ENCODE measurements at regions not wholly inside any gene's neighbourhood (a gene's known extent, or its start where the extent isn't known, plus 50 kb on each side); places are given as distances from the start of the nearest gene placed in this dataset.

DNA sequence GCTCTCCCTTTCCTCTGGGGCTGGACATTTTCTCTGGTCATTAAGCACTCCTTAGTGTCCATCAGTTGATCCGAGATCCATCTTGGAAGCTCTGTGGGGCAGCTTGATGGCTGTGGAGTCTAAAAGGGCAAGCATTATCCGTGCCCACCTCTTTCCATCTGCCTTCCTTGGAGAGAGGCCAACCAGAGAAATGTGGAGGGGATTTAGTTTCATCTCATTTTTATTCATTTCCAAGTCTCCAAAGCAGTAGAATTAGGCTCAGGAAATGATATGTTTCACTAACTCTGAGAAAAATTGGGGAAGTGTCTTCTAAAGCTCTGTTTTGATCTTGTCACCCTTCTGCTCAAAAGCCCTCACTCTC is 95.9 kb upstream of the KLHL25 start:
- no peak for DNase-seq

DNA sequence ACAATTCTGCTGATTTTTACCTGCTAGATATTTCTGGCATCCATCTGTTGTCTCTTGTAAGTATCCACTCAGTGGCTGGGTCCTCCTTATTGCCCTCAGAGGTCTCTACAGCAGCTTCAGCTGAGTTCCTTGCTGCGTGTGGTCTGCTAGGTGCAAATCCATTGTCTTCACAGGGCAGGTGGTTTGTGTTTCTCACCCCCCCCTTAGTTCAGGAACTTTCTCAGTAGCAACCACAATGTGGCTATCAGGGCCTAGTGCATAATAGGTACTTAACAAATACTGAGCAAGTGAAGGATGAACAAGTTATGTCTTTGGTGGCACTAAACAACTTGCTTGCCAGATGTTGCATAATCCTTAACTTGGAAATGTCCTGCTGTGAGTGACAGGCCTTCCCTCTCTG is 96.7 kb upstream of the KLHL25 start:
- no peak for DNase-seq

DNA sequence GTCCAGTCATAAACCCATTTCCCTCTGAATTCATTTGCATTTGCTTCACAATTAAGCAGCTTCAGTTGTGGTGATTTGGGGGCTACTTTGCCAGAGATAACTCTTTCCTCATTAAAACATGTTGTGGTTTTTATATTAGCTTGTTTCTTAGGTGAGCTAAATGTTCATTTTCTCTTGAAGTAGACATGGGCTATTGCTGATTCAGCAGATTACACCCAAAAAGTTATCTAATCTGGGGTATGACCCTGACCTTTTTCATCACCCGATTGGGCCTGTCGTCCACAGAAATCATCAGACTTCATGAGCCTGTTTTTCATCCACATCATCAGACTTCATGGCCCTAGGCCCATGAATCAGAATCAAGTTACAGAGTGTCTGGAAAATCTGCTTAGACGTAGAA is 97.5 kb upstream of the KLHL25 start:
- no peak for DNase-seq

DNA sequence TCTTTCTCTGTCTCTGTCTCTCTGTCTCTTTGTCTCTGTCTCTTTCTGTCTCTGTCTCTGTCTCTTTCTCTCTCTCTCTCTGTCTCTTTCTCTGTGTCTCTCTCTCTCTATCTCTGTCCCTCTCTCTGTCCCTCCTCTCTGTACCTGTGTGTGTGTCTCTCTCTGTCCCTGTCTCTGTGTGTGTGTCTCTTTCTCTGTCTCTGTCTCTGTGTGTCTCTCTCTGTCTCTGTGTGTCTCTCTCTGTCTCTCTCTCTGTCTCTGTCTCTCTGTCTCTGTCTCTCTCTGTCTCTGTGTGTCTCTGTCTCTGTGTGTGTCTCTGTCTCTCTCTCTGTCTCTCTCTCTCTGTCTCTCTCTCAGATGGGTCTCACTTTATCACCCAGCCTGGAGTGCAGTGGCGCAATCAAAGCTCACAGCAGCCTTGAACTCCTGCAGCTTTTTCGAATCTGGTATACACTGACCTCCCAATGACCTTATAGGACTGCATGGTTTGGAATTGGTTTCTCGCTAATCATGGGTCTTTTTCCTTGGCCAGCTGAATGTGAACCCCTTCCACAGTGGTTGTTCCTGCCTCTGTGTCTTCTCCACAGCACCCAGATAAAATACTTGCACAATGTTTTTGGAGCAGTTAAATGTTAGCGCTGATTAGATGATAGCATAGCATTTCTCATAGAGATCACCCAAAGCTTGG is 102.6 kb upstream of the KLHL25 start:
- DNase-seq = no peak

DNA sequence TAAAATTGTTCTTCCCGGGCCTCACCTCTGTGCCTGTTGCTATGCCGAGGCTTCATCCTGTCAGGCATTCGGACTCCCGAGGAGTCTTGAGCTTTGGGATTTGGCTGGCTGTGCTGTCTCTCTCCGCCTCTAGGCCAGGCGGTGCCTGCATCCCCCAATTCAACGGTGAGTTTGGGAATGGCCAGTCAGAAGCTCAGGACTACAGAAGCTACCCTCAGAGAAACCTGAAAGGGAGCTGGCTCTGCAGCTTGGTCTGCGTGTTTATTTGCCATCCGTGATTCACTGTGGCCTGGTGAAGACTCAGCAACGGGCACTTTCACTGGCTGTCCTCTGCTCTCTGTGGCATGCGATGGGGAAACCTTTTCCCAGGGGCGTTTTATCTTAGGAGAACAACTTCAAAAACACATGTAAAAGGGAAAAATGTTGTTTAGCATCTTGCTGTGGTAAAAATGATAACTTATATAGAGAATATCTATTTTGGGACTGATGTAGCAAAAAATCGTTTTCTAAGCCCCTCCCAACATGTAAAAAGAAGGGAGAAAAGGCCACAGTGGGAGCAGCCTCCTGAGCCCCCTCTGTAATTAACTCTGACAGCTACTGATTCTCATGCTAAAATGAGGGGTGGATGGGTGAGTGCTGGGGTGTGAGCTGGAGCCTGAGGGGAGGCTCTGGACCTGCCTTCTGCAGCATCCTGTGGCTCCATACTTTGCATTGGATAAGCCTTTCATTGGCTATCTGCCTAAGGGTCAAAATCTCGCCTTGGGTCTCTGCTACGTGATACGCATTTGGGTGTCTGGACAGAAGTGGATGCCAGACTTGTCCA is 103.4 kb upstream of the KLHL25 start:
- DNase-seq = no peak

DNA sequence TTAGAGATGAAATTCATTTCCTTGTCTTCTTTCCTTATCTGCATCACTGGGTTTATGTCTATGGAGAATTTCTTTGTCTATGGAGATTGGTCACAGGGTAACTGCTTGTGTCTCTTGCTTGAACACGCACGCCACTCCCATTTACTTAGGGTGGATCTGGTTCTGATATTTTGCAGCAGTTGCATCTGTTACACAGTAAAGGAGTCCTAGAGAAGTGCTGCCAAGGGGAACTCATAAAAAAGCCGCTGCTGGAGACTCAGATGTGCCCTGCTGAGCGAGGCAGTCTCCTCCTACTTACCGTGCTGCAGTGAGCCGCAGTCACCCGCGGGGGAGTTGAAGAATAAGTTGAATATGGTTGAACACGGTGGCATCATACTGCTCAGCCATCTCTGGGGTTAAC is 105.2 kb upstream of the KLHL25 start:
- no peak for DNase-seq

DNA sequence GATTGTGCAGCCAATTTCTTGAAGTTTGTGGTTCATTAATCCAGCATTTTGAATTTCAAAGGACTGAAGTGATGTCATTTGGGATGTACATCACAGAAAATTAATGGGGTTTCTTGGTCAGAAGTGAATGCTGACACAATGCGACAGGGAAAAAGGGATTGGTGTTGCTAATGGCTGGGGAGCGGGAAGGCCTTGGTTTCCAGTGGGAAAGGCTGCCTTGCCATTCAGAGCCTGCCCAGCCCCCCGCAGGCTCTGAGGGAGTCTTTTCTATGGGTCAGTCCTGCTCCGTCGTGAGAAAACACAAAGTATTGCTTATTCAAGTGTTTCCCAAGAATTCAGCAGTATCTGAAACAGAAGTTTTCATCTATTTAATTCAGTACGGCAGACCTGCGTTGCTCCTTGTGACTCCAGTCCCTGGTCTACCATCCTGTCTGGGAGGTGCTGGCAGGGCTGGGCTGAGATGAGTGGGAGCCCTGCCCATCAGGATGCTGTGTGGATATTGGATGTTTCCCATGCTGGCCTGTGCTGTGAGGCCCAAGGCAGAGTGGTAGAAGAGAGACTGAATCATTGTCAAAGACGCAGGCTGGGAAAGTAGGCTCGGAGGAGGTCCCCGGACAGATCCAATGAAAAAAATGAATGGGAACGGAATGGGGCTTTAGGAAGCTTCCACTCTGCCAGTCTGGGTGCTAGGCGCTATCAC is 111.2 kb upstream of the KLHL25 start:
- no peak for DNase-seq

DNA sequence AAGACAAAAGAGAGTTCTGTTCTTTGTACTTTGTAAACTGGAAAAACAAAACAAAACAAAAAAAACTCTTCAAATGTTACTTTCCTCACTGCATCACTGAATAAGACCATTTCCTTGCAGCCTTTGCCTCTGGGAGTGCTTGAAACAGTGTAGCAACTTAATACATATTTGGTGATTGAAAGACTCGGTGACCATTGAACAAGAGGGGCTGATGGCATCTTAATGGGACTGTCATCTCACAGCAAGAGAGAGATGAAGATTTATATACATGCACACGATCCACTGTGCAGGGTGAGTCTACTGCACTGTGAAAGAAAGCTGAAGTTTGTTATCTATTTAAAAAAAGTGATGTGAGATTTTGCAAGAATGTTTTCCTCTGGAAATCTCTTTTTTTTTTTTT is 111.9 kb upstream of the KLHL25 start:
- no peak for DNase-seq

DNA sequence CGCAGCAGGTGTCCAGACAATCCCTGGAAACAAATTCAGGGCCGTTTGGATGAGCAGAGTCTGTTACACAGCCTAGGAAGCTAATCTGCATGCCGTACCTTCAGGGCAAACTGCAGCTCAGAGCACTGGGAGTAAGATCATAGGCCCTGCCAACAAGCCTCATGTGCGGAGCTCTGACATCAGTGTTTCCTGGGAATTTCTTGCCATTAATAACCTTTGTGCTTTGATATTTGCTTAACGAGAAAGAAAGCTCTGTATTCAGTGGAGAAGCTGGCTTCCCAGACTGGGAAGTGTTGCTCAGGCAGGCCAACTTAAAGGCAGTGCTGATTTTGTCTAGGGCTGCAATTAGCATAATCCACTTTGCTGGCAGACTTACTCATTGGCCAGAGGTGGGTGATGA is 116.1 kb upstream of the KLHL25 start:
- no peak for DNase-seq

DNA sequence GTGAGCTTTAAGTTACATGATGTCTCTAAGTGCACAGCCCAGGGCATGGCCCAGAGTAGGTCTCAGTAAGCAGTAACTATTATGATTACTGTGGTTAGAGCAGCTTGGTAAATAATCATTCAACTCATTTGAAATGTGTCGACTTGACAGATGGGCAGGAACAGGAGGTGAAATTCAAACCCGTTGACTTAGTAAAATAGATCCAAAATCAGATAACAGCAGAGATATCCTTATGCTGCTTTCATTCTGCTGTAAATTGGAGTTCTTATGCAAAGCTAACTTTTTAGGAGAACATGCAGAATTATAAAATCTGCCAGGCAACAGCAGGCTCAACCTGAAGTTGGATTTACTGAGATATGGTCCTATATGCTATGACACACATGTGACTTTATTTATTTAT is 118.7 kb upstream of the KLHL25 start:
- DNase-seq = no peak

DNA sequence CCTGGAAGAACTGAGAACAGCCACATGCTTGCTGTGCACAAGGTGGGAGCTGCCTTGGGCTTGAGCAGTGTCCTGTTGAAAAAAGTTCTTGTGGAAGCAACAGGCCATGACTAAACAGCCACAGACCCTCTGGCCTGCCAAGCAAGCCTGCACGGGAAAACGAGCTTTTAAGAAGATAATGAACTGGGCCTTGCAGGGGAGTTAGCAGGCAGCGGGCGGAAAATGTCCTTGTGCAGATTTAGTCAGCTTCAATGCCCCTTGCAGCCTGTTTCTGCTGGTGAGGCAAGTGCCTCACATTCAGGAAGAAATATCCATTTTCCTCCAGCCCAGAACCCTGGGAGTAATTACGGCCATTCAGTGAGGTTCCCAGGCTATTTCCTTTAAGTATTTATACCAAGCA is 126.2 kb upstream of the KLHL25 start:
- no peak for DNase-seq

DNA sequence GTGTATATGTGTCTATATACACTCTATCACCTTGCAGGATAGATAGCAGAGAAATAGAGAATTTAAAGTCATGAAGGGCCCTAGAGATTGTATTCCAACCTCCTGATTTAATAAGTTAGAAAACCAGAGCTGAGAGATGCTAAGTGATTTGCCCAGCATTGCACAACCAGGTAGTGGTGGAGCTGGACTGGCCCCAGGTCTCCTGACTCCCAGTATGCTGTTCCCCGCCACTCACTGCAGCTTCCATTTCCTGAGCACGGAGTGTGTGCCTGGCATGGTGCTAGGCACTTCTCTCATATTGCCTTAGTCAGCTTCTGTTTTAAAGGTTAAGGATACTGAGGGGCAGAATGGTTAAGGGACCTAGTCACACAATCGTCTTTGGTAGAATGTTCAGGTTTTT is 129.4 kb upstream of the KLHL25 start:
- no peak for DNase-seq

DNA sequence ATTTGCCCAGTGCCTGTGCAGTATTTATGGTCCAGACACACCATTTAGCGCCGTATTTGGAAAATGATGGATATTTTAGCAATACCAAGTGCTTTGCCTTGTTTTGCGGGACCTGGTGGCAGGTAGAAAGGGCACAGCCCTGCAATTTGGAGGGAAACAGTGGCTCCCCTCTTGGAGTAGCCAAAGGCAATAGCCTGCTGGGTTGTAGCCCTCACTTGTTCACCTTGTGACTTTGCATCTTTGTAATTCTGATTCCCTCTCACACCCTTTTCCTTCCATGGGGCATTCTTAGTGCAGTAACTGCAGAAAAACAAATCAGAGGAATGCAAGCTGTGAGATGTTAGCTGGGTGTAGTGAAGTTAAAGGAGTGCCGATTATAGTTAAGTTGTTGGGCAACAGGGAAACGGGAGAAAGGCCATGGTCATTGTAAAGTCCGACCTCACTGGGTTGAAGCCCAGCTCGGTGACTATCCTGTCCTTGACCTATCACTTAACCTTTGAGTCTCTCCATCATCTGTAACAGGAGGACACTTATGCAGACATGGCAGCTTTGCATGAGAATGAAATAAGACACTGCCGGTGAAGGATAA is 131.0 kb upstream of the KLHL25 start:
- DNase-seq = no peak

DNA sequence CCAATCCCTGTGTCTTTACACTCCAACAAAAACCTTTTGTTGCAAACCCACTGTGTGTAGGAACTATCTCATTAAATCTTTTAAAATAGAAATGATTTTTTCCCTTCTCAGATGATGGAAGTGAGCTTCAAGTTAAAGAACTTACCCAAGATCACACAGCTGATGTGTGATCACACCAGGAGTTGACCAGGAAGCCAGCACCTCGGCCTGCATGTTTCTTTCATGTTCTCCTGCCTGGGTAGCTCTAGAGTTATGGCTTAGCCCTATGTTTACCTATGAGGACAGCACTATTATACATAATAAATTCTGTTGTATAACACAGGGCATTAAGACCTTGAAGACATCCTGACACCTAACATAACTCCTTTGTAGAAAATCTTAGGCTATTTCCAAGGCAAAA is 132.1 kb upstream of the KLHL25 start:
- no peak for DNase-seq

DNA sequence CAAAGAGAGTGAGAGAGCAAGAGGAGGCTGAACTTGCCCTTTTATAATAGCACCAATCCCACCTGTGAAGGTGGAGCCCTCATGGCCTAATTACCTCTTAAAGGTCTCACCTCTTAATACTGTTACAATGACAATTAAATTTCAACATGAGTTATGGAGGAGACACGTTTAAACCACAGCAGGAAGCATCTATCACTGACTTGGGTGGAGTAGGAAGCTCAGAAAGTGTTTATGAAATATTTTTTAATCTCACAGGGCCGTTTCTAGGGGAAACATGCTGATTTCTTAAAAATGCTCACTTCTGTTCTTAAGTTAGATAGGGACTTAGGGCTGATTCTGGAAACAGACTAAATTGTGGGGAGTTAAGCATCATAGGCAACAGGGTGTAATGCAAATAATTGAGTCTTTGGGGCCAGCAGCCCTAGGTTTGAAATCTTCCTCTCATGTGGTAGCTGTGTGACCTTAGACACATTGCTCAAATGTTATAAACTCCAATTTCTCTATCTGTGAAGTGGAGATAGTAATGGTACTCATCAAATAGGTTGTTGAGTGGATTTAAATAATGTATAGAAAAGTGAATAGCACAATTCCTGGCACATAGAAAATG is 133.3 kb upstream of the KLHL25 start:
- no peak for DNase-seq

DNA sequence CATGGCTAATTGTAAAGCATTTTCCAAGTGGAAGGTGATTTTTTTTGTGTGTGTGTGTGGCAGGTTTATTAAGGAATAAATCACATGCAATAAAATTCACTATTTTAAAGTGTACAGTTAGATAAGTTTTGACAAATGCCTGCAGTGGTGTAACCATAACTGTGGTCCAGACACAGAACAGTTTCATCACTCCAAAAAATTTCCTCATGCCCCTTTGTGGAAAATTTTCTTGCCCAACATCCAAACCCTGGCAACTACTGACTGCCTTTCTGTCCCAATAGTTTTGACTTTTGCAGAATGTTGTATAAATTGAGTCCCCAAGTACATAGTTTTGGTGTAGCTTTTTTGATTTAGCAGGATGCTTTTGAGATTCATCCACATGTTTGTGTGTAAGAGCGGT is 135.1 kb upstream of the KLHL25 start:
- DNase-seq = no peak

DNA sequence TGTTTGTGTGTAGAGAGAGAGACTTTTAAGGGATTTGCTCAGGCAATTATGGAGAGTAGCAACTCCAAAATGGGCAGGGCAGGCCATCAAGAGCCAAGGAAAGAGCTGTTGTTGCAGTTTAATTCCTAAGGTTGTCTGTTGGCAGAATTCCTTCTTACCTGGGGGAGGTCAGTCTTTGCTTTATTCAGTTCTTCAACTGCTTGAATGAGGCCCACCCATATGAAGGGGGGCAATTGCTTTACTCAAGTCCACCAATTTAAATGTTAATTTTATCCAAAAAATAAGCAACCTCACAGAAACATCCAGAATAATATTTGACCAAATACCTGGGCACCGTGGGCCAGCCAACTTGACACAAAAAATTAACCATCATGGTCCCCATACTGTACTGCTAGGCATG is 137.7 kb upstream of the KLHL25 start:
- no peak for DNase-seq

DNA sequence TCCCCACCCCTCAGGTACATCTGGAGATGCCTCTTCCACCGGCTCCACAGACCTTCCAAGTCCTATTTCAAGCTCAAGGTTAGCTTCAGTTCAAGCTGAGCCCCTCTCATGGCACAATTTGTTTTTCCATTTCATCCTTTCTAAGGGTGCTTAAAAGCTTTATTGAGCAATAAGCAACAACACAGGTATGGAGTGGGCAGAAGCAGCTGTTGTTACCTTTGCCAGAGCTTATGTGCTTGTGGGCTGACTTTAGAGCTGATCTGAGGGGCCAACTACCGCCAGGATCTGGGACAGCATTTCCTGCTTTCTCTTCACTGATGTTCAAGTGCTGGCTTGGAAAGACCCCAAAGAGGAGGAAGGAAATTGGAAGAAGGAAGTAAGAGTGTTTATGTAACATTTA is 140.0 kb upstream of the KLHL25 start:
- DNase-seq = no peak

DNA sequence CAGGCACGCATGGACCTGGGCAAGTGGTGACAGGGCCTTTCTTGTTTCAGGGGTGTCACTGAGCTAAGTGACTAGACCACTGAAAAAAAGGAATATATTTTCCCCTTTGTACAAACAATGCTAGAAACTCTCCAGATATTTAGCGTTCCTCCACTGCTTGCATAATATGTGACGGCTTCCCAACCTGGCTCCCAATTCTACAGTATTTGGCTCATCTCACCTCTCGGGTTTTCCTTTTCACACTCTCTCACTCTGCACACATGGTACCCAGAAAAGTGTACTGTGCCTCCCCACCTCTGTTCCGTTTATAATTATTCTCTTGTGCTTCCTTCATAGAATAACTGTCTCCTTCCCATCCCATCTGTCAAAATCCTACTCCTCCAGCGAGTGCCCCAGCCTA is 140.5 kb upstream of the KLHL25 start:
- no peak for DNase-seq

DNA sequence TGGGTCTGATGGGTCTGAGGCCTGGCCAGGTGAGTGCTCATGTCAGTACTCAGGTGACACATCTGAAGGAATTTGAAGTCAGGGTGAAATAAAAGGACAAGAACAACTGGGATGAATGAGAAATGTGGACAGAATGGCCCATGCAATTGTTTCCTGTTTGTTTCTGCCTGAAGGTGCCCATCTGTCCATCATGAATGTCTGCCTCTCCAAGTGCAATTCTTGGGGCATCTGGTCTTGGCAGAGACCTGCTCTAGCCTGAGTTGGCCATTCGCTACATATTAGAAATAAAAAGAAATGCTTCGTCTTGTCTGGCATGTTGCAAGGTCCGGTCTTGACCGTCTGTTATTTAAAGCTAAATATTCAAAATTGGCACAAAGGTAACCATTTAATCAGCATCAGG is 142.0 kb upstream of the AGBL1 start:
- DNase-seq = no peak

DNA sequence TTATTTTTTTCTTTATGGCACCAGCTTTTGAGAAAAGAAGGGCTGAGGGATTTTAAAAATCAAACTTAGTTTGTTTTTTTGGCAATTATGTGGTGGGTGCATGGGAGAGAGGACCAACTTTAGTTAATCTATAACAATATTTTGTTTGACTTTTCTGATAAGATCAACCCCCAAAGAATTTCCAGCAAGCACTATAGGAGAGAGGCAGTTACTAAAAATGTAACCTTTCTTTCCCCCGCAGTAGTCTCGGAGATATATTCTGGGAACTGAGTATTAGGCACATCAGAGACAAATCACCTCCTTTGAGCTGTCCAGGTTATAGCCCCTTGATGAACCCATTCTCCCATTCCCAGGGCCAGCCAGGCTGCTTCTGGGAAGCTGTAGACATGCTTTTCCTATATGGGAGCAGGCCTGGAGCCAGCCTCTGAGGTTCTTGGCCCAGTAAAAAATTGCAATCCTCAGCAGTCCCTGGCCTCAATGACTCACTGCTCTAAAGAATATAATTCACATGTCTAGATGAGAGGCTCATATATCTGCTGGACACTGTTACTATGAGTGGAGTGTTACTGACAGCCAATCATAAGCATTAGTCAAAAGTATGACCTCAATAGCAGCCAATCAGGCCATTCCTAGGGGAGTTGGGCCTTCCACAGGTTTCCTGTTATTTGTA is 138.3 kb upstream of the AGBL1 start:
- DNase-seq = no peak

DNA sequence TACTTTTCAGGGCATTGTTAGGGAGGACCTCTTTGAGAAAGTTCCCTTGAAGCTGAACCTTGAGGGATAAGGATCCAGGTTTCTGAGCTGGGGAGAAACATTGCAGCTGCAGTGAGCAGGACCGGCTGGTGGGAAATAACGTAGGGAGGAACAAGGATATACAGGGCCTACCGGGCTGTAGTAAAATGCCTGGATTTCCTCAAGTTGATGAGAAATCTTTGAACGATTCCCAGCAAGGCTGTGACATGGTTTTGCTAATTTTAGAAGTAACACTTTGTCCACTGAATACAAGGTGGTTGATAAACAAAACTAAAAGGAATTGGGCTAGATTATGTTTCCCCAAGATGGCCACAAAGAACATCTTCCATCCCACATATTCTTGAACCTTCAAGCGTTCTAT is 137.0 kb upstream of the AGBL1 start:
- no peak for DNase-seq

DNA sequence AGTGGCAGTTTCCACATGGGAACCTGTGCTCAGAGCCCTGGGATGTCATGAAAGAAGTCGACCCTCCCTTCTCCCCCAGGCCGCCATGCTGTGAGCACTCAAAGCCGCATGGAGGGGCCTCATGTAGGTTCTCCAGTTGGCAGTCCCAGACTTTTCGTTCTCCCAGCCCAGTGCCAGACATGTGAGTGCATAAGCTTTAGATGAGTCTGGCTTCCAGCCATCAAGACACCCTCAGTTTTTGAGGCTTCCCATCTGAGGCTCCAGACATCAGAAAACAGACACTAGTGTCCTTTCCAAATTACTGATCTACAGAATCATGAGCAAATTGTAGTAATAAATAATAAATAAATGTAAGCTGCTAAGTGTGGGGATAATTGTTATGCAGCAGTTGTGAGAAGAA is 136.5 kb upstream of the AGBL1 start:
- no peak for DNase-seq

All from hematopoietic multipotent progenitor cell treated with erythropoietin and hydrocortisone succinate and interleukin-3 and kit ligand, for 8 days (in vitro differentiated cells).